ENCODE measurements at regions not wholly inside any gene's neighbourhood (a gene's known extent, or its start where the extent isn't known, plus 50 kb on each side); places are given as distances from the start of the nearest gene placed in this dataset.

GRCh38 chr2:217186152-217186551 is 326.3 kb upstream of the TNP1 start:
- H3K36me3 ChIP-seq (ENCODE audit: control insufficient read depth in 4 of 4, insufficient read depth in 4 of 4, low read length in 4 of 4), result no peaks in the 10 kb centered on the region
- no peak for DNase-seq
- H3K4me1 ChIP-seq (ENCODE audit: control insufficient read depth in 5 of 5, insufficient read depth in 5 of 5, low read length in 5 of 5), result no peaks in the 10 kb centered on the region
- TF ChIP-seq CTCF (IDR thresholded peaks at IDR 0.05; ENCODE audit: control extremely low read depth, extremely low read depth), result no peak
- H3K27me3 ChIP-seq (ENCODE audit: control insufficient read depth in 3 of 3, insufficient read depth in 3 of 3, low read length in 2 of 3), result no peaks in the 10 kb centered on the region
- WGBS, 2 donors, result 94 to 95% methylated on average over 6 of the region's 6 CpGs
- peaks cover 0 to 2% (median 0%) of the 10 kb centered on the region in 4 donors for H3K9me3 ChIP-seq (ENCODE audit: control insufficient read depth in 4 of 4, insufficient read depth in 3 of 4, low read length in 3 of 4)
- H3K4me3 ChIP-seq, result no peak overlapping the region
- no peak for ATAC-seq (ENCODE audit: insufficient read depth, low FRiP score)
- H3K27ac ChIP-seq (ENCODE audit: low read depth in 1 of 2, low read length in 1 of 2), result peak overlapping the region in 1 of 2 donors; percentile 18
- H3K9ac ChIP-seq (ENCODE audit: insufficient read depth in 1 of 2, low read length in 2 of 2), result no peak overlapping the region

GRCh38 chr2:217185265-217185995 is 325.6 kb upstream of the TNP1 start:
- H3K27ac ChIP-seq (ENCODE audit: low read depth in 1 of 2, low read length in 1 of 2), result no peak overlapping the region
- TF ChIP-seq CTCF (IDR thresholded peaks at IDR 0.05; ENCODE audit: control extremely low read depth, extremely low read depth), result no peak
- no peak for ATAC-seq (ENCODE audit: insufficient read depth, low FRiP score)

GRCh38 chr2:217184242-217184641 is 324.4 kb upstream of the TNP1 start:
- no peaks in the 10 kb centered on the region for H3K27me3 ChIP-seq (ENCODE audit: control insufficient read depth in 3 of 3, insufficient read depth in 3 of 3, low read length in 2 of 3)
- TF ChIP-seq CTCF (IDR thresholded peaks at IDR 0.05; ENCODE audit: control extremely low read depth, extremely low read depth), result no peak
- H3K36me3 ChIP-seq (ENCODE audit: control insufficient read depth in 4 of 4, insufficient read depth in 4 of 4, low read length in 4 of 4), result no peaks in the 10 kb centered on the region
- no peak overlapping the region for H3K4me3 ChIP-seq
- H3K4me1 ChIP-seq (ENCODE audit: control insufficient read depth in 5 of 5, insufficient read depth in 5 of 5, low read length in 5 of 5), result no peaks in the 10 kb centered on the region
- DNase-seq (no peak), ATAC-seq (ENCODE audit: insufficient read depth, low FRiP score) (no peak)
- no peak overlapping the region for H3K27ac ChIP-seq (ENCODE audit: low read depth in 1 of 2, low read length in 1 of 2)
- 96 to 98% methylated on average over 2 of the region's 2 CpGs for WGBS, 2 donors
- H3K9me3 ChIP-seq (ENCODE audit: control insufficient read depth in 4 of 4, insufficient read depth in 3 of 4, low read length in 3 of 4), result peaks cover 0 to 2% (median 0%) of the 10 kb centered on the region in 4 donors
- H3K9ac ChIP-seq (ENCODE audit: insufficient read depth in 1 of 2, low read length in 2 of 2), result no peak overlapping the region

More at GRCh38 chr2:217185265-217185995, 325.6 kb upstream of the TNP1 start:
- Histone ChIP-seq H3K4me3 (no peak overlapping the region), H3K9ac (ENCODE audit: insufficient read depth in 1 of 2, low read length in 2 of 2) (no peak overlapping the region), H3K27me3 (ENCODE audit: control insufficient read depth in 3 of 3, insufficient read depth in 3 of 3, low read length in 2 of 3) (no peaks in the 10 kb centered on the region), H3K4me1 (ENCODE audit: control insufficient read depth in 5 of 5, insufficient read depth in 5 of 5, low read length in 5 of 5) (no peaks in the 10 kb centered on the region), H3K9me3 (ENCODE audit: control insufficient read depth in 4 of 4, insufficient read depth in 3 of 4, low read length in 3 of 4) (peaks cover 0 to 2% (median 0%) of the 10 kb centered on the region in 4 donors), H3K36me3 (ENCODE audit: control insufficient read depth in 4 of 4, insufficient read depth in 4 of 4, low read length in 4 of 4) (no peaks in the 10 kb centered on the region)
- WGBS, 2 donors, result 82 to 91% methylated on average over 7 of the region's 7 CpGs
- DNase-seq, result no peak
